ENCODE measurements at regions not wholly inside any gene's neighbourhood (a gene's known extent, or its start where the extent isn't known, plus 50 kb on each side); places are given as distances from the start of the nearest gene placed in this dataset.

DNA sequence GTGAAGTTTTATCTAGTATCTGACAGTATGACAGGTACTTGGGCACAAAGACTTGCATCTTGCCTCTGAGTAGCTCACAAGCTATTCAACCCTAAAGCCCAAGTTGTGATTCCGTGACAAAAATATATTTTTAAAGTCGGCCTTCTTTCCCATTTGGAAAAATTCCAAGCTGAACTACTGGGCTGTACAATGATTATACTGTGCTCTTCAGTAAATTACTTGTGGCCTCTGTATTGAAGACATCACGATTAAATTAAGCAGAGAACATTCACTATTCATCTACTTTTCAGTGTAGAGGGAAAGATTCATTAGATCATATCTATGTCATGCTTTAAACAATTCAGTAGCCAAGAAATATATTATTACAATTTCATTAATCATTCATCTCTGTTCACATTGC is 282.2 kb downstream of the CDH2 start:
- no peak for TF ChIP-seq EZH2phosphoT487 (IDR thresholded peaks at IDR 0.05)
- TF ChIP-seq, protein P1, sequence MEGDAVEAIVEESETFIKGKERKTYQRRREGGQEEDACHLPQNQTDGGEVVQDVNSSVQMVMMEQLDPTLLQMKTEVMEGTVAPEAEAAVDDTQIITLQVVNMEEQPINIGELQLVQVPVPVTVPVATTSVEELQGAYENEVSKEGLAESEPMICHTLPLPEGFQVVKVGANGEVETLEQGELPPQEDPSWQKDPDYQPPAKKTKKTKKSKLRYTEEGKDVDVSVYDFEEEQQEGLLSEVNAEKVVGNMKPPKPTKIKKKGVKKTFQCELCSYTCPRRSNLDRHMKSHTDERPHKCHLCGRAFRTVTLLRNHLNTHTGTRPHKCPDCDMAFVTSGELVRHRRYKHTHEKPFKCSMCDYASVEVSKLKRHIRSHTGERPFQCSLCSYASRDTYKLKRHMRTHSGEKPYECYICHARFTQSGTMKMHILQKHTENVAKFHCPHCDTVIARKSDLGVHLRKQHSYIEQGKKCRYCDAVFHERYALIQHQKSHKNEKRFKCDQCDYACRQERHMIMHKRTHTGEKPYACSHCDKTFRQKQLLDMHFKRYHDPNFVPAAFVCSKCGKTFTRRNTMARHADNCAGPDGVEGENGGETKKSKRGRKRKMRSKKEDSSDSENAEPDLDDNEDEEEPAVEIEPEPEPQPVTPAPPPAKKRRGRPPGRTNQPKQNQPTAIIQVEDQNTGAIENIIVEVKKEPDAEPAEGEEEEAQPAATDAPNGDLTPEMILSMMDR (IDR thresholded peaks at IDR 0.05), result no peak
